ENCODE measurements at regions not wholly inside any gene's neighbourhood (a gene's known extent, or its start where the extent isn't known, plus 50 kb on each side); places are given as distances from the start of the nearest gene placed in this dataset.

- DNase-seq = no peak
- no peak for TF ChIP-seq CTCF (IDR thresholded peaks at IDR 0.05)
- Histone ChIP-seq H3K27me3 (no peaks in the 10 kb centered on the region), H3K4me1 (no peaks in the 10 kb centered on the region), H3K27ac (no peak overlapping the region), H3K4me3 (no peak overlapping the region), H3K36me3 (no peaks in the 10 kb centered on the region), H3K9ac (ENCODE audit: low read depth in 2 of 2, low read length in 2 of 2) (no peak overlapping the region), H3K9me3 (no peaks in the 10 kb centered on the region)
- intact Hi-C loops (cut with DNase I) = no loop called here
Measured at GRCh38 chr13:78201411-78201810, 282.8 kb upstream of the EDNRB start.

GRCh38 chr13:78198821-78199220 lies 280.2 kb upstream of the EDNRB start:
- Histone ChIP-seq H3K4me1 (no peaks in the 10 kb centered on the region), H3K27ac (no peak overlapping the region), H3K9ac (ENCODE audit: low read depth in 2 of 2, low read length in 2 of 2) (no peak overlapping the region), H3K27me3 (no peaks in the 10 kb centered on the region), H3K9me3 (no peaks in the 10 kb centered on the region), H3K36me3 (no peaks in the 10 kb centered on the region), H3K4me3 (no peak overlapping the region)
- TF ChIP-seq CTCF (IDR thresholded peaks at IDR 0.05) = no peak
- intact Hi-C loops (cut with DNase I) = no loop called here
- no peak for DNase-seq

GRCh38 chr13:78198419-78198818 lies 279.8 kb upstream of the EDNRB start:
- Histone ChIP-seq H3K9me3 (no peaks in the 10 kb centered on the region), H3K9ac (ENCODE audit: low read depth in 2 of 2, low read length in 2 of 2) (no peak overlapping the region), H3K36me3 (no peaks in the 10 kb centered on the region), H3K4me3 (no peak overlapping the region), H3K4me1 (no peaks in the 10 kb centered on the region), H3K27ac (no peak overlapping the region), H3K27me3 (no peaks in the 10 kb centered on the region)
- DNase-seq = no peak
- TF ChIP-seq CTCF (IDR thresholded peaks at IDR 0.05) = no peak
- intact Hi-C loops (cut with DNase I) = no loop called here

GRCh38 chr13:78197231-78197630 lies 278.6 kb upstream of the EDNRB start:
- TF ChIP-seq CTCF (IDR thresholded peaks at IDR 0.05) = no peak
- Histone ChIP-seq H3K9ac (ENCODE audit: low read depth in 2 of 2, low read length in 2 of 2) (no peak overlapping the region), H3K27ac (no peak overlapping the region), H3K4me3 (no peak overlapping the region), H3K9me3 (no peaks in the 10 kb centered on the region), H3K36me3 (no peaks in the 10 kb centered on the region), H3K27me3 (no peaks in the 10 kb centered on the region), H3K4me1 (no peaks in the 10 kb centered on the region)
- intact Hi-C loops (cut with DNase I) = no loop called here
- DNase-seq = no peak

GRCh38 chr13:78194904-78195639 lies 276.4 kb upstream of the EDNRB start:
- no peak for DNase-seq
- no peaks in the 10 kb centered on the region for H3K9me3 ChIP-seq
- no peak overlapping the region for H3K27ac ChIP-seq
- H3K4me3 ChIP-seq = no peak overlapping the region
- no peaks in the 10 kb centered on the region for H3K4me1 ChIP-seq
- intact Hi-C loops (cut with DNase I) = no loop called here
- no peaks in the 10 kb centered on the region for H3K27me3 ChIP-seq
- no peaks in the 10 kb centered on the region for H3K36me3 ChIP-seq
- H3K9ac ChIP-seq (ENCODE audit: low read depth in 2 of 2, low read length in 2 of 2) = no peak overlapping the region
- no peak for TF ChIP-seq CTCF (IDR thresholded peaks at IDR 0.05)

Data from colonic mucosa (tissue), 4 donors.